NCI-H146 (cell line): ENCODE measurements at regions not wholly inside any gene's neighbourhood (a gene's known extent, or its start where the extent isn't known, plus 50 kb on each side); places are given as distances from the start of the nearest gene placed in this dataset.
A peak's percentile ranks its signal among the peaks of the same experiment; 100 is the strongest.

ENCODE experiments used
- DNase-seq: peaks from one replicate; lab custom pipeline; 2025; lab: John Stamatoyannopoulos, UW

- DNase-seq: no peak
Observed at GRCh38 chr11:82676483-82677094, 57.1 kb downstream of the FAM181B start.

- DNase-seq: peak; percentile 1
Observed at GRCh38 chr11:82675838-82676237, 57.8 kb downstream of the FAM181B start.

GRCh38 chr11:82673631-82674030 lies 60.0 kb downstream of the FAM181B start:
- DNase-seq: no peak

DNA sequence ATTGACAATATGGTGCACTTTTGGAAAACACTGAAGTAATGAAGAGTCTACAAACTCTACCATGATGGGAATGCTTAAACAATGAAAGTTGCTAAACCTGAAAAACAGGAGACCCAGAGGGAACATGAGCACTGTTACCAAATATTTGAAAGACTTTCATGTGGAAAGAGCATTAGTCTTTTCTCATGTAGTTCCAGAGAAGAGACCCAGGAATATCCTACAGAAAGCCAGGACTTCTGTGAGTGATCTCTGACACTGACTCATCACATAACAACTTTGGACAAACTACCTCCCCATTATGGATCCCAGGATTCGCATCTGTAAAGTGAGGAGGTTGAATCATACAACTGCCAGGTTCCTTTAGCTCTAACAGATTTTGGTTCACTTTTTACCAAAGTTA lies 62.2 kb downstream of the FAM181B start:
- no peak for DNase-seq

DNA sequence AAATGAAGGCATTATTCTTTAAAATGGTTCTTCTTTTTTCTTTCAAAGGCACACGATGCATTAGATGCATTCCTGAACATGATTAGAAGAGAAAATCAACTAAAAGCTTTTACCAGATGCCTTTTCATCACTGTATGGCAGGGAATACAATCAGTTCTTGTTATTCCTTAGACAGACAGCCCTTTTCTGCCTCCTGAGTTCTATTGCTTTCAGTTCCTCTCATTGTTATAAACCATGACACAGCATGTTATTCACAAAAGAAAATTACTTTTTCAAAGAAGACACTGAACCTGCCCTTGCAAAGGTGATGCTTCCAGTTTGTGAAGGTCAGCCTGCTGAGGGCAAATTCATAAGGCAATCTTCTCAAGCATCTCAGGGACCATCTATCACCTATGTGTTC lies 70.1 kb downstream of the FAM181B start:
- DNase-seq: no peak

DNA sequence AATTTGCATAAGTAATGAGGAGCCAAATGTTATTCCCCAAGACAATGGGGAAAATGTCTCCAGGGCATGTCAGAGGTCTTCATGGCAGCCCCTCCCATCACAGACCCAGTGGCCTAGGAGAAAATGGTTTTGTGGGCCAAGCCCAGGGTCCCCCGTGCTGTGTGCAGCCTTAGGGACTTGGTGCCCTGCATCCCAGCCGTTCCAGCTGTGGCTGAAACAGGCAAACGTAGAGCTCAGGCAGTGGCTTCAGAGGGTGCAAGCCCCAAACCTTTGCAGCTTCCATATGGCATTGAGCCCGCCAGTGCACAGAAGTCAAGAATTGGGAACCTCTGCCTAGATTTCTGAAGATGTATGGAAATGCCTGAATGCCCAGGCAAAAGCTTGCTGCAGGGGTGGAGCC lies 79.9 kb downstream of the FAM181B start:
- no peak for DNase-seq

DNA sequence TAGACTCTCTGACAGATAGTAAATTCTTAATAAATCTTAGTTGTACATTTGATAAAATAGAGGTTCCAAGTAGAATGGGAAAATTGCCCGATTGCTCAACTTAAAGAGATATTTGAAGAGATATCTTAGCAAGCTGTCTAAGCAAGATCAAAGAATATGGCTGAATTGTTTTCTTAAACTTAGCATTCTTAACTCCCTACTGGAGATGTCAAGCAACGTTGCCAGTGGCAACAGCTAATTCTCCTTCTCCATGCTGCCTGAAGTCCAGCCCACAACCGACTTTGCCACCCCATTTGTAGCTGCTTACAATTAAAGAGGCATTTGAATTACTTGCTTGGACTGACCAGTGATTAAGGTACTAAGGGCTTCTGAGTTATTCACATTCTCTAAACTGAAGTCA lies 94.4 kb downstream of the FAM181B start:
- DNase-seq: no peak

DNA sequence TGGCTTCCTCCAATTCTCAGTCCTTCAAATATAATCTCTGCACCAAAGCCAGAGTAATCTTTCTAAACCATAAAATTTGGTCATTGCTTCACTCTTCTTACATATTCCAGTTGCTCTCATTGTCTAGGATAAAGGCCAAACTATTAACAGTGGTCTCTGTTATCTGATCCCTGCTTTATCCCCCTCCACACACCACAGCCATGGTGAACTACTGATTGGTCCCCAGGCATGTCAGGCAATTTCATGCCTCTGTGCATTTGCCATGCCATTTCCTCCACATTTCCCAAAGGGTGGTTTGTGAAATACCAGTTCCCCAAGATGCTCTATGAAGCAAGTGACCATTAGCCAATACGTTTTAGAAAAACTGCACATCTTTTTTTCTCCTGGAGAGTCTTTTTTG lies 97.0 kb downstream of the FAM181B start:
- DNase-seq: no peak

- no peak for DNase-seq
Observed at GRCh38 chr11:82634091-82634490, 99.6 kb downstream of the FAM181B start.

DNA sequence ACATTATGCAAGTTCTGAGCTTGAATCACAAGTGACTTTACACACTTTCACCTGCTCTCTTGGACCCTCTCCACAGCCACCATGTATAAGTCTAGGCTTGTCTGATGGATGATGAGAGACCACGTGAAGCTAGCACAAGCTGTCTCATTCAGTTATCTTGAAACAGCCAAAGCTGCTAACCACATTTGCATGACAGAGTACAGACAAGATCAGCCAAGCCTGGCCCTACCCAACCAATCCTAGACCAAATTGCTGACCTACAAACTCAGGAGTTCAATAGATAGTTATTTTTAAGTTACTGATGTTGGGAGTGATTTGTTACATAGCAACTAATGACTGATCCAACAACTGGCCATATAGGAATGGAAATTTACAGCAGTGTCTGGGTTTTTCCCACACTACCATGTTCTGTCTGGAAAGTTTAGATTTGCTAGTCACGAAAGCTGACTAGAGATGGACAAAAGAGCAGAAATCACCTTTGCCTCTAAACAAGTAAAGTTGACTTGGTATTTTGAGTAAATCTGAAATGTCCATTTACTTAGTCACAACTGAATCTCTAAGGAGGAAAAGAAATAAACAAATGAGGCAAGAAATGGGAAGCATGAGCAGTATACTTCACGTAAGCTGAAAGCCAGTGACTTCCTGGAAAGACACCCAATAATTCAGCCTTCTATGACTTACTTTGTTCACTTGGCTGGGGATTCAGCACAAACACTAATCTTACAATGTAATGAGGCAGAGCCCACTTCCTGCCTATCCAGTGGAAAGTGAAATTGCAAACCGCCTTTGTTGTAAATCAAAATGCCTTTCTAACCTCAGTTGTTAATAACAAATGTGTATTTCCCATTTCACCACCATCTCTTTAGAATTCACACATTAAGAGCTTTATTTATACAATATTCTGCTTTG lies 101.7 kb downstream of the FAM181B start:
- no peak for DNase-seq

DNA sequence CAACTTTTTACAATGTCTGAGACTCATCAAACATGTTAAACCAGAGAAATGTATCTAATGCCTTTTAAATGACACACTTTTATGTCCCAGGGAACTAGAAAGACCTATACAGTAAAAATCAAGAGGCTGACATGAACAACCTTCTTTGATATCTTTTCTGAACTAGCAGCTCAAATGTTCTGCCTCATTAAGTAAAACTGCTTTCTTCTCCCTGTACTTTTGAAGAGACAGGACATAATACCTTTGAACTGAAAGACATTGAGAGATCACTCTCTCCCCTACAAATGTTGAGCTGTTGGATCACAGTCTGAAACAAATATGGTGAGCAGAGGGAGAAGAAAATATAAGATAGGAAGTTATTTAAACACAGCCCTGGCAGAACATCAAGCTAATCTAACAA lies 123.0 kb downstream of the FAM181B start:
- DNase-seq: no peak

DNA sequence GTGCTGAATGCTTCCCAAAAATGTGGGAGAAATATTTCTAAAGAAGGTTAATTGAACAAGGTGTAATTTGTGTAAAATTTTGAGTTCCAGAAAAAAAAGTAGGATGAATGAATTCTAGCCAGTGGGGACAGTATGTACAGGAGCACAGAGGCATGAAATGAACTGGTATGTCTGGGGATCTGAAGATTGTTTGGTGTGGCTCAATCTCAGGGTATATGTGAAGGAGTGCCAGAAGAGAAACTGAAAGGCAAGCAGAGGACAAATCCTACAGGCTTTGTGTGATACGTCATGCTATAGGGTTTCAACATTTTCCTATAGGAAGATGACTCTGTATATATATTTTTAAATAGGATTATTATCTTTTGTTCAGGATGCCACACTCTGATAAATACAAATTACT lies 126.9 kb downstream of the FAM181B start:
- no peak for DNase-seq

DNA sequence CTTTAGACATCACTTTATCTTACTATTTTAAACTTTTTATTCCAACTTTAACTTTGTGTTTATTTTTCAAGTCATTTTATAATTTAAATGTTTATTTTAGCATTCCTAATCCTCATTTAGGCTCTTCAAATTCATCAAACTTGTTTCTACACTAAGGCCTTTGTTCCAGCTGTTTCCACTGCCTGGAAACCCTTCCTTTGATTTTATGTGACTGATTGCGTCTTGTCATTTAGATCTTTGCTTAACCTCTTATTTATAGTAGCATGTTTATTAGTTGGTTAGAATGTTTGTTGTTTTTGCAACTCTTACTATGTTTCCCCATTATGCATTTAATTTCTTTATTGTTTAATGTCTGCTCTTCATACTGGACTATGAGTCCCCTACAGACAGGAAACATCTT lies 132.0 kb downstream of the FAM181B start:
- DNase-seq: no peak

DNA sequence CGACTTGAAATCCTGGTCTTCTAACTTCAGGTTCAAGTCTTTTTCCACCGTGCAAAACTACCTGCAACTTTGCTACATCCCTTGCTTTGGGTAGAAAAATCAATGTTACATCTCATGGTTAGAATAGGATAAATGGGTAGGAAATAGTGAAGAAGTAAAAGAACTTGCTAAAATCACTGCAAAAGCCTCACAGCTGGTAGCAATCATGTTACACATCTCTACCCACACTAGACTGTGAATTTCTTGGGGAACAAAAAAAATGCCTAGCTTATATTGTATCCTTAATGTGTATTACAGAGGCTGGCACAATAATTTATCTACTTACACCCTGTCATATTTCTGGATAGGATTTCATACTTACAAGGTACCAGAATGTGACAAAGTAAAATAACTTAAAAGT lies 133.8 kb downstream of the FAM181B start:
- DNase-seq: no peak

- DNase-seq: no peak
Observed at GRCh38 chr11:82586581-82586980, 147.1 kb downstream of the FAM181B start.

DNA sequence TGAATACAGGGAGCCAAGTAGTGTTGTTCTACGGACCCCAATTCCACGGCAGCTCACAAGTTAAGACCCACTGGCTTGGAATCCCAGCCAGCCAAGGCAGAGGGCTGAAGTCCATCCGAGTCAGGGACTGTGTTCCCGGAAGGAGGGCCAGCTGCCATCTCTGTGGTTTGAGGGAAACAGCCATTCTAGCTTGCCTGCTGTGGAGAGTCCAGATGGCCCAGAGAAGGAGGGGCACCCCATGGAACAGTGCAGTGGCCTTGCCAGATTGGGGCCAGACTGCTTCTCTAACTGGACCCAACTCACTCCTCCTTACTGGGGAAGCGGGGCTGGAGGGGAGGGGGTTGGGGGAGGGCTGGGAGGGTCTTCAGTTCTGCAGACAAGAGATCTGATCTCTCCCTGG lies 156.4 kb downstream of the FAM181B start:
- DNase-seq: no peak

- DNase-seq: no peak
Observed at GRCh38 chr11:82560836-82561235, 172.8 kb downstream of the FAM181B start.

DNA sequence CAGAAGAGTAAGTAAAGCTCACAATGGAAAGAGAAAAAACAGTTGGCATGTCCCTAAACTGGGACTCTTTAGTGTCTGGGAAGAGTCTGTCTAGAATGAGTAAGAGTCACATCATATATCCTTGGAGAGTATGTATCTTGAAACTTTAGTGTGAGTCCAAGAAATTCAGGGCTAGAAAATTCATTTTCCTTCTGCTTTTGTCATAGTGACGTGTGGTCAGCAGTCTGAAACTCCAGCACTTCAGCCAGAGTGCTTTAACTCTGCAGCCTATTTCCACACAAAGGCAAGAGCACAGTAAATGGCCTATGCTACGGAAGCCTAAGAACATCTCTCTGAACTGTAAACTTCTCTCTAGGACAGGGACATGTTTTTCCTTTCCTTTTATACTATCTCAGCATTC lies 174.1 kb downstream of the FAM181B start:
- no peak for DNase-seq

DNA sequence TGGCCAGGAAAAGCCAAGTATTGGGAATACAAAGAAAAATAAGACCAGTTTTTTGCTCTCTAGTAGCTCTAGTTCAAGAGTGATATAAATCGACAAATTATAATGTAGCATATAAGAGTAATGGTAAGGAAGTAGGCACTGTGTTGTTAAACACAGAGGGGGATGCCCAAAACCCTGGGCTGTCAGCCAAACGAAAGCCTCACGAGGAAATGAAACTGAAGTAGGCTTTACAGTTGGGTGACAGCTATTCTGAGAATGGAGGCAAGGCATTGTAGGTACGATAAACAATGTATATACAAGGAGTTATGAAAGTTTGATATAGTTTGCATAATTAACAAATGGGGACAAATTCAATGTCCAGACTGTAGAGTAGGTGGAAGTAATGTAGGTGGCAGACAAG lies 176.4 kb downstream of the FAM181B start:
- DNase-seq: no peak

GRCh38 chr11:82556210-82556609 lies 177.5 kb downstream of the FAM181B start:
- no peak for DNase-seq

GRCh38 chr11:82546661-82547557 lies 186.8 kb downstream of the FAM181B start:
- no peak for DNase-seq

- DNase-seq: no peak
Observed at GRCh38 chr11:82539669-82540068, 194.0 kb downstream of the FAM181B start.

DNA sequence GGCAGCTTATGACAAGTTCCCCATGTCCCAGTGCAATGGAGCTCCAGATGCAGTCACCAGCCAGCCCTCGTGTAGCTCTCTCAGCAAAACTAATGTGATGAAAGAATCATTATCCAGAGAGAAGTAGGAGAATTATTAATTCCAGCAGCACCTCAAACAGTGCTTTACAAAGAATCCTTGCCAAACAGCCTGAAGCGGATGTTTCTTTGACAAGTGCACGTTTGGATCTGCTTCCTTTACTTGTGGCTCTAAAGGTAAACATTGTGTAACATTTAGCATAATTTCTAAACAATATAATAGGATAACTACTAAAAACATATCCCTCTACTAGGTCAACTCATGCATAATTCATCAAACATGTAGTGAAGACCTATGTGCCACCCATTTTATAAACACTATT lies 197.0 kb downstream of the FAM181B start:
- no peak for DNase-seq
